Chondrocyte (in vitro differentiated cells): ENCODE measurements at regions not wholly inside any gene's neighbourhood (a gene's known extent, or its start where the extent isn't known, plus 50 kb on each side); places are given as distances from the start of the nearest gene placed in this dataset.

Source experiments
- DNase-seq: peaks from one replicate; pipeline ENCODE4 v3.0.0; 2021; ENCODE audit warnings: mixed read lengths, low spot score
- H3K27ac Mint-ChIP-seq: one replicate; pipeline ENCODE4 v1.8.0; 2021; ENCODE audit warnings: mild to moderate bottlenecking, moderate library complexity, mixed read lengths; ENCODE audit not compliant: unreplicated experiment
- H3K27me3 Mint-ChIP-seq: 2 replicates; pipeline ENCODE4 v1.8.0; 2021; ENCODE audit warnings: low read depth, mixed read lengths
- H3K36me3 Mint-ChIP-seq: 2 replicates; pipeline ENCODE4 v1.8.0; 2021; ENCODE audit warnings: low read depth, mixed read lengths
- H3K4me1 Mint-ChIP-seq: 2 replicates; pipeline ENCODE4 v1.8.0; 2021; ENCODE audit warnings: low read depth, mild to moderate bottlenecking, mixed read lengths
- H3K4me3 Mint-ChIP-seq: one replicate; pipeline ENCODE4 v1.8.0; 2021; ENCODE audit warnings: mild to moderate bottlenecking, moderate library complexity, mixed read lengths; ENCODE audit not compliant: unreplicated experiment
- H3K9me3 Mint-ChIP-seq: 2 replicates; pipeline ENCODE4 v1.8.0; 2021; ENCODE audit warnings: low read depth, mixed read lengths
- TF ChIP-seq, protein P1 (sequence below): fragments of 200-600 bp; sonication (generic); IDR thresholded peaks from 2 replicates; pipeline ENCODE4 v1.5.0; 2021; ENCODE audit warnings: antibody characterized with exemption, mild to moderate bottlenecking, moderate library complexity

DNA sequence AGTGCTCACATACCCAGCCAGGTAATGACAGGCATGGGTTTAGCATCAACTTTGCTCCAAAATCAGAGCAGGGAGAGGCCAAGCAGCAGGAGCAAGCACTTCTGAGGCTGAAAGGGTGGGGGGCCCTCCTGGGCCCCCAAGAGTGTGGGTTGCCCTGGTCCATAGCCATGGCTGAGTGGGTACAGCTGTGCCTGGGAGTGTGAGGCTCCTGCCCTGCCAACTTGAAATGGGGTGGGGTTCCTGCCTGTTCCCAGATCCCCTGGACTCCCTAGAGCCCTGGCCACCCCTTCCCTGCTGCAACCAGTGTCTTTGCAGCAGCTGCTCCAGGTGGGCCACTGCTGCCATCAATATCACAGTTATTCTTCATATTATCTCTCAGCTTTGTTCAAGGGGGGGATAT is 1224.2 kb upstream of the GJE1 start:
- H3K4me3 Mint-ChIP-seq, result no peak overlapping the region
- H3K4me1 Mint-ChIP-seq, result peaks cover 9% of the 10 kb centered on the region
- no peak overlapping the region for H3K27ac Mint-ChIP-seq
- H3K27me3 Mint-ChIP-seq, result no peaks in the 10 kb centered on the region
- no peaks in the 10 kb centered on the region for H3K36me3 Mint-ChIP-seq
- TF ChIP-seq, protein P1, sequence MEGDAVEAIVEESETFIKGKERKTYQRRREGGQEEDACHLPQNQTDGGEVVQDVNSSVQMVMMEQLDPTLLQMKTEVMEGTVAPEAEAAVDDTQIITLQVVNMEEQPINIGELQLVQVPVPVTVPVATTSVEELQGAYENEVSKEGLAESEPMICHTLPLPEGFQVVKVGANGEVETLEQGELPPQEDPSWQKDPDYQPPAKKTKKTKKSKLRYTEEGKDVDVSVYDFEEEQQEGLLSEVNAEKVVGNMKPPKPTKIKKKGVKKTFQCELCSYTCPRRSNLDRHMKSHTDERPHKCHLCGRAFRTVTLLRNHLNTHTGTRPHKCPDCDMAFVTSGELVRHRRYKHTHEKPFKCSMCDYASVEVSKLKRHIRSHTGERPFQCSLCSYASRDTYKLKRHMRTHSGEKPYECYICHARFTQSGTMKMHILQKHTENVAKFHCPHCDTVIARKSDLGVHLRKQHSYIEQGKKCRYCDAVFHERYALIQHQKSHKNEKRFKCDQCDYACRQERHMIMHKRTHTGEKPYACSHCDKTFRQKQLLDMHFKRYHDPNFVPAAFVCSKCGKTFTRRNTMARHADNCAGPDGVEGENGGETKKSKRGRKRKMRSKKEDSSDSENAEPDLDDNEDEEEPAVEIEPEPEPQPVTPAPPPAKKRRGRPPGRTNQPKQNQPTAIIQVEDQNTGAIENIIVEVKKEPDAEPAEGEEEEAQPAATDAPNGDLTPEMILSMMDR, result no peak
- DNase-seq, result no peak
- H3K9me3 Mint-ChIP-seq, result peaks cover 3% of the 10 kb centered on the region

DNA sequence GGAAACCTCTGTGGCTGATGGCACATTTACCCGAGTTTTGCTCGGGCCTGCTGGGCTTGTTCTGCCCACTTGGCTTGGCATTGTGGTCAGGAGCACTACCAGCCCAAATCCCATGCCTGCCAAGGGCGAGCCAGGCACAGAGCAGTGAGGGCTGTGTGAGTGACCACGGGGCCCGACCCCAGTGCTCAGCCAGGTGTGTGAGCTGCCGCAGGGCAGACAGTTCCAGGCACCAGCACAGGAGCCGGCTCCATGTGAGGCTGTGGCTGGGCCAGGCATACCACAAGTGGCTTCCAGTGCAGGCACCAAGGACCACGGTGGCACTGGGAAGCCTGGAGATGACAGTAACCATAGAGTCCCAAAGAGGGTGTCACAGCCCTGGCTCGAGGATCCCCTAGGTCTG is 1225.5 kb upstream of the GJE1 start:
- no peak overlapping the region for H3K4me3 Mint-ChIP-seq
- peak; percentile 73 for DNase-seq
- H3K9me3 Mint-ChIP-seq, result peaks cover 3% of the 10 kb centered on the region
- no peak overlapping the region for H3K27ac Mint-ChIP-seq
- TF ChIP-seq, protein P1, result no peak
- peaks cover 9% of the 10 kb centered on the region for H3K4me1 Mint-ChIP-seq
- no peaks in the 10 kb centered on the region for H3K36me3 Mint-ChIP-seq
- no peaks in the 10 kb centered on the region for H3K27me3 Mint-ChIP-seq

DNA sequence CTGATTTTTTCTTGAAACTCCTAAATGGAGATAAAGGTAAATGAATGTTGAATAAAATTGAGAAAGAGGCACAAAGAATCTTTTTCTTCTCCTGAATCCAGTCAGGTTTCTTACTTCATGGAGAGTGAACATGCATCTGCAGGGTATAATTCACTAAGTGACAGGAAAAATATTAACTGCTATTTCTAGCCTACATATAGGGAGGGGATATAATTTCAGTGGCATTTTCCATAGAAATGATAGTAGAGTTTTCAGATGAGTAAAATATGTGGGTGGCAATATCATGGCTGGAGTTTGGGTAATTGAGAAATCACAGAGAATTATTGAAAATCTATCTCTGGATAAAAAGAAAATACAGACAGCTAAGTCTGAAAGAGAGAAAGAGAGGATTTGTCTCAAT is 1227.0 kb upstream of the GJE1 start:
- no peak for DNase-seq
- TF ChIP-seq, protein P1, result no peak
- no peak overlapping the region for H3K4me3 Mint-ChIP-seq
- peaks cover 1% of the 10 kb centered on the region for H3K9me3 Mint-ChIP-seq
- H3K27ac Mint-ChIP-seq, result no peak overlapping the region
- no peaks in the 10 kb centered on the region for H3K36me3 Mint-ChIP-seq
- peaks cover 9% of the 10 kb centered on the region for H3K4me1 Mint-ChIP-seq
- H3K27me3 Mint-ChIP-seq, result no peaks in the 10 kb centered on the region

- Mint-ChIP-seq H3K27me3 (no peaks in the 10 kb centered on the region), H3K9me3 (no peaks in the 10 kb centered on the region), H3K4me1 (peaks cover 9% of the 10 kb centered on the region), H3K27ac (no peak overlapping the region), H3K36me3 (no peaks in the 10 kb centered on the region), H3K4me3 (no peak overlapping the region)
- DNase-seq, result no peak
- TF ChIP-seq, protein P1, result no peak
Observed at GRCh38 chr6:140905050-140905449, 1227.7 kb upstream of the GJE1 start.

DNA sequence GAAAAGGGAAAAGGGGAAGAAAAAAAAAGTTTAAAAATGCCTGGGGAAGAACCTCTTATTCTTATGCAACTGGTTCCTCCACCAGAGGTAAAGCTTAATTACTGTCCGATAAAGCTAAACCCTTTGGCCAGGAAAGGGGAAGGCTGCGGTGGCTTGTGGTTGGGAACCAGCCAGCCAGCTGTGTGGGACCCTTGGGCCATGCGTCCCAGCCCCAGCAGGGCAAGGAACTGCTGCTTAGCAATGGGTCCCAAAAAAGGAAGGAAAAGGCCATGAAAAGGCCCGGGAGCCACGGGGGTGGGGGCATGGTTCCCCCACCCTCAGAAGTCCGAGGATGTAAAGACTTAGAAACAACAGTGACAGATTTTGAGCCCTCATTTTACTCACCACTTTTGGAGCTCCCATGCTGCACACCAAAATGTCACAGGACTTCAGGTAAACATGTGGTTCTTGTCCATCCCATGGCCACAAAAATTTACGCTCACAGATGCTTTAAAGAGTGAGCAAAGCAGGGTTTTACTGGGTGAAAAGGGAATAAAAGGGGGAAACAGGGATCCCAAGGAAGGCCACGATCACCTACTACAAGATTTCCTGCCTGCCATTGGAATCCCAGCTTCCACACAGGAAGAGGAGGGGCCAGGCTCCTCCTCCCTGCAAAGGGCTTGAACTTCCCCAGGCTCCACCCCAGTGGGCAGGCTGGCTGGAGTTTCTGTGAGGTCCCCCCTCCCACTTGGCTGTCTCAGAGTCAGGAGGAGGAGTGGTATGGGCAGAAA is 1234.7 kb upstream of the GJE1 start:
- DNase-seq, result no peak
- no peaks in the 10 kb centered on the region for H3K36me3 Mint-ChIP-seq
- H3K4me1 Mint-ChIP-seq, result no peaks in the 10 kb centered on the region
- TF ChIP-seq, protein P1, result no peak
- H3K27ac Mint-ChIP-seq, result no peak overlapping the region
- peaks cover 11% of the 10 kb centered on the region for H3K9me3 Mint-ChIP-seq
- H3K27me3 Mint-ChIP-seq, result no peaks in the 10 kb centered on the region
- H3K4me3 Mint-ChIP-seq, result no peak overlapping the region
